ENCODE measurements at regions not wholly inside any gene's neighbourhood (a gene's known extent, or its start where the extent isn't known, plus 50 kb on each side); places are given as distances from the start of the nearest gene placed in this dataset.

GRCh38 chr17:68682903-68683302 is 81.7 kb upstream of the FAM20A start:
- Histone ChIP-seq H3K36me3 (ENCODE audit: insufficient read depth) (no peaks in the 10 kb centered on the region), H3K79me2 (ENCODE audit: insufficient read depth, low read depth) (no peaks in the 10 kb centered on the region), H3K27me3 (ENCODE audit: insufficient read depth, low read depth) (no peaks in the 10 kb centered on the region), H3K27ac (no peak overlapping the region), H2AFZ (ENCODE audit: low read depth) (no peak overlapping the region), H3K4me2 (no peak overlapping the region), H3K4me1 (ENCODE audit: low read depth, poor library complexity, severe bottlenecking) (no peaks in the 10 kb centered on the region), H4K20me1 (ENCODE audit: insufficient read depth) (no peaks in the 10 kb centered on the region), H3K9ac (no peak overlapping the region), H3K4me3 (IDR thresholded peaks at IDR 0.05; ENCODE audit: insufficient read depth, low read depth, low read length) (no peak overlapping the region)
- TF ChIP-seq CTCF (conservative IDR thresholded peaks at IDR 0.05; ENCODE audit: low read depth, low read length): no peak

- H3K27me3 ChIP-seq (ENCODE audit: insufficient read depth, low read depth): no peaks in the 10 kb centered on the region
- H3K4me2 ChIP-seq: no peak overlapping the region
- no peak overlapping the region for H3K4me3 ChIP-seq (IDR thresholded peaks at IDR 0.05; ENCODE audit: insufficient read depth, low read depth, low read length)
- H3K27ac ChIP-seq: no peak overlapping the region
- H3K36me3 ChIP-seq (ENCODE audit: insufficient read depth): no peaks in the 10 kb centered on the region
- no peak overlapping the region for H2AFZ ChIP-seq (ENCODE audit: low read depth)
- H3K79me2 ChIP-seq (ENCODE audit: insufficient read depth, low read depth): no peaks in the 10 kb centered on the region
- no peak overlapping the region for H3K9ac ChIP-seq
- H3K4me1 ChIP-seq (ENCODE audit: low read depth, poor library complexity, severe bottlenecking): no peaks in the 10 kb centered on the region
- TF ChIP-seq CTCF (conservative IDR thresholded peaks at IDR 0.05; ENCODE audit: low read depth, low read length): no peak
- H4K20me1 ChIP-seq (ENCODE audit: insufficient read depth): no peaks in the 10 kb centered on the region
These were observed 78.7 kb upstream of the FAM20A start for GRCh38 chr17:68679882-68680281.

GRCh38 chr17:68676856-68677255 is 75.7 kb upstream of the FAM20A start:
- Histone ChIP-seq H3K36me3 (ENCODE audit: insufficient read depth) (no peaks in the 10 kb centered on the region), H3K27me3 (ENCODE audit: insufficient read depth, low read depth) (no peaks in the 10 kb centered on the region), H3K4me2 (no peak overlapping the region), H3K79me2 (ENCODE audit: insufficient read depth, low read depth) (no peaks in the 10 kb centered on the region), H3K4me3 (IDR thresholded peaks at IDR 0.05; ENCODE audit: insufficient read depth, low read depth, low read length) (no peak overlapping the region), H3K4me1 (ENCODE audit: low read depth, poor library complexity, severe bottlenecking) (no peaks in the 10 kb centered on the region), H3K27ac (no peak overlapping the region), H4K20me1 (ENCODE audit: insufficient read depth) (no peaks in the 10 kb centered on the region), H2AFZ (ENCODE audit: low read depth) (no peak overlapping the region), H3K9ac (no peak overlapping the region)
- TF ChIP-seq CTCF (conservative IDR thresholded peaks at IDR 0.05; ENCODE audit: low read depth, low read length): no peak

- Histone ChIP-seq H3K4me2 (no peak overlapping the region), H3K27me3 (ENCODE audit: insufficient read depth, low read depth) (no peaks in the 10 kb centered on the region)
- TF ChIP-seq CTCF (conservative IDR thresholded peaks at IDR 0.05; ENCODE audit: low read depth, low read length): no peak
These were observed 74.6 kb upstream of the FAM20A start for GRCh38 chr17:68675723-68676122.

More at GRCh38 chr17:68675723-68676122, 74.6 kb upstream of the FAM20A start:
- Histone ChIP-seq H3K36me3 (ENCODE audit: insufficient read depth) (no peaks in the 10 kb centered on the region), H3K4me3 (IDR thresholded peaks at IDR 0.05; ENCODE audit: insufficient read depth, low read depth, low read length) (no peak overlapping the region), H3K4me1 (ENCODE audit: low read depth, poor library complexity, severe bottlenecking) (no peaks in the 10 kb centered on the region), H3K9ac (no peak overlapping the region), H2AFZ (ENCODE audit: low read depth) (no peak overlapping the region), H3K27ac (no peak overlapping the region), H3K79me2 (ENCODE audit: insufficient read depth, low read depth) (no peaks in the 10 kb centered on the region), H4K20me1 (ENCODE audit: insufficient read depth) (no peaks in the 10 kb centered on the region)

Measured in KMS-11 (cell line).